ENCODE measurements at regions not wholly inside any gene's neighbourhood (a gene's known extent, or its start where the extent isn't known, plus 50 kb on each side); places are given as distances from the start of the nearest gene placed in this dataset.

- no peak for DNase-seq (ENCODE audit: low spot score)
Observed at GRCh38 chr2:234679301-234679740, 182.4 kb upstream of the ARL4C start.

- no peak for DNase-seq (ENCODE audit: low spot score)
Observed at GRCh38 chr2:234678711-234679110, 181.8 kb upstream of the ARL4C start.

GRCh38 chr2:234677758-234678538 is 181.1 kb upstream of the ARL4C start:
- DNase-seq (ENCODE audit: low spot score), result no peak

GRCh38 chr2:234676783-234677450 is 180.0 kb upstream of the ARL4C start:
- no peak for DNase-seq (ENCODE audit: low spot score)

GRCh38 chr2:234676109-234676782 is 179.4 kb upstream of the ARL4C start:
- no peak for DNase-seq (ENCODE audit: low spot score)

GRCh38 chr2:234674781-234675201 is 177.9 kb upstream of the ARL4C start:
- no peak for DNase-seq (ENCODE audit: low spot score)

GRCh38 chr2:234673961-234674759 is 177.3 kb upstream of the ARL4C start:
- no peak for DNase-seq (ENCODE audit: low spot score)

- no peak for DNase-seq (ENCODE audit: low spot score)
Observed at GRCh38 chr2:234673501-234673900, 176.6 kb upstream of the ARL4C start.

- no peak for DNase-seq (ENCODE audit: low spot score)
Observed at GRCh38 chr2:234672498-234673150, 175.7 kb upstream of the ARL4C start.

GRCh38 chr2:234671716-234672115 is 174.8 kb upstream of the ARL4C start:
- no peak for DNase-seq (ENCODE audit: low spot score)

GRCh38 chr2:234671231-234671630 is 174.3 kb upstream of the ARL4C start:
- no peak for DNase-seq (ENCODE audit: low spot score)

GRCh38 chr2:234670806-234671205 is 173.9 kb upstream of the ARL4C start:
- no peak for DNase-seq (ENCODE audit: low spot score)

- no peak for DNase-seq (ENCODE audit: low spot score)
Observed at GRCh38 chr2:234670052-234670451, 173.2 kb upstream of the ARL4C start.

- no peak for DNase-seq (ENCODE audit: low spot score)
Observed at GRCh38 chr2:234669621-234670020, 172.7 kb upstream of the ARL4C start.

GRCh38 chr2:234669001-234669400 is 172.1 kb upstream of the ARL4C start:
- no peak for DNase-seq (ENCODE audit: low spot score)

GRCh38 chr2:234666911-234667310 is 170.0 kb upstream of the ARL4C start:
- DNase-seq (ENCODE audit: low spot score), result no peak

- DNase-seq (ENCODE audit: low spot score), result no peak
Observed at GRCh38 chr2:234665304-234665703, 168.4 kb upstream of the ARL4C start.

GRCh38 chr2:234661849-234662248 is 165.0 kb upstream of the ARL4C start:
- DNase-seq (ENCODE audit: low spot score), result no peak

GRCh38 chr2:234661175-234661574 is 164.3 kb upstream of the ARL4C start:
- DNase-seq (ENCODE audit: low spot score), result no peak

GRCh38 chr2:234655706-234656105 is 158.8 kb upstream of the ARL4C start:
- no peak for DNase-seq (ENCODE audit: low spot score)

- DNase-seq (ENCODE audit: low spot score), result no peak
Observed at GRCh38 chr2:234650911-234651310, 154.0 kb upstream of the ARL4C start.

Measured in mesenteric fat pad (tissue), 1 donor.